ENCODE measurements at regions not wholly inside any gene's neighbourhood (a gene's known extent, or its start where the extent isn't known, plus 50 kb on each side); places are given as distances from the start of the nearest gene placed in this dataset.

- no peak for TF ChIP-seq POLR2A (IDR thresholded peaks at IDR 0.05; ENCODE audit: extremely low read depth, insufficient read length)
- no peak for TF ChIP-seq CTCF (IDR thresholded peaks at IDR 0.05; ENCODE audit: low read depth, low read length)
- TF ChIP-seq MYC (IDR thresholded peaks at IDR 0.05; ENCODE audit: low read depth, low read length) = no peak
- no peak for TF ChIP-seq MAX (IDR thresholded peaks at IDR 0.05; ENCODE audit: low read depth, low read length)
- no peak for DNase-seq (ENCODE audit: low read depth)
- no peak overlapping the region for H3K4me3 ChIP-seq (ENCODE audit: low read depth, low read length)
Observed at GRCh38 chr15:100717596-100717995, 115.2 kb downstream of the ASB7 start.

GRCh38 chr15:100718075-100718980 is 115.9 kb downstream of the ASB7 start:
- DNase-seq (ENCODE audit: low read depth) = no peak
- TF ChIP-seq MAX (IDR thresholded peaks at IDR 0.05; ENCODE audit: low read depth, low read length) (no peak), POLR2A (IDR thresholded peaks at IDR 0.05; ENCODE audit: extremely low read depth, insufficient read length) (no peak), CTCF (IDR thresholded peaks at IDR 0.05; ENCODE audit: low read depth, low read length) (no peak), MYC (IDR thresholded peaks at IDR 0.05; ENCODE audit: low read depth, low read length) (no peak)
- no peak overlapping the region for H3K4me3 ChIP-seq (ENCODE audit: low read depth, low read length)

- TF ChIP-seq MAX (IDR thresholded peaks at IDR 0.05; ENCODE audit: low read depth, low read length) = no peak
- no peak overlapping the region for H3K4me3 ChIP-seq (ENCODE audit: low read depth, low read length)
- no peak for DNase-seq (ENCODE audit: low read depth)
Observed at GRCh38 chr15:100720406-100720967, 118.1 kb downstream of the ASB7 start.

- H3K4me3 ChIP-seq (ENCODE audit: low read depth, low read length) = no peak overlapping the region
- peak; percentile 92 for DNase-seq (ENCODE audit: low read depth)
- TF ChIP-seq POLR2A (IDR thresholded peaks at IDR 0.05; ENCODE audit: extremely low read depth, insufficient read length) (no peak), MAX (IDR thresholded peaks at IDR 0.05; ENCODE audit: low read depth, low read length) (0 out of 2 replicates have a peak, but pooled peaks have one; percentile 21), MYC (IDR thresholded peaks at IDR 0.05; ENCODE audit: low read depth, low read length) (0 out of 2 replicates have a peak, but pooled peaks have one; percentile 55), CTCF (IDR thresholded peaks at IDR 0.05; ENCODE audit: low read depth, low read length) (no peak)
Observed at GRCh38 chr15:100721758-100722550, 119.6 kb downstream of the ASB7 start.

GRCh38 chr15:100722551-100723314 is 120.3 kb downstream of the ASB7 start:
- DNase-seq (ENCODE audit: low read depth) = no peak
- no peak overlapping the region for H3K4me3 ChIP-seq (ENCODE audit: low read depth, low read length)
- TF ChIP-seq CTCF (IDR thresholded peaks at IDR 0.05; ENCODE audit: low read depth, low read length) (no peak), MYC (IDR thresholded peaks at IDR 0.05; ENCODE audit: low read depth, low read length) (no peak), POLR2A (IDR thresholded peaks at IDR 0.05; ENCODE audit: extremely low read depth, insufficient read length) (no peak), MAX (IDR thresholded peaks at IDR 0.05; ENCODE audit: low read depth, low read length) (no peak)
